ENCODE measurements at regions not wholly inside any gene's neighbourhood (a gene's known extent, or its start where the extent isn't known, plus 50 kb on each side); places are given as distances from the start of the nearest gene placed in this dataset.

DNA sequence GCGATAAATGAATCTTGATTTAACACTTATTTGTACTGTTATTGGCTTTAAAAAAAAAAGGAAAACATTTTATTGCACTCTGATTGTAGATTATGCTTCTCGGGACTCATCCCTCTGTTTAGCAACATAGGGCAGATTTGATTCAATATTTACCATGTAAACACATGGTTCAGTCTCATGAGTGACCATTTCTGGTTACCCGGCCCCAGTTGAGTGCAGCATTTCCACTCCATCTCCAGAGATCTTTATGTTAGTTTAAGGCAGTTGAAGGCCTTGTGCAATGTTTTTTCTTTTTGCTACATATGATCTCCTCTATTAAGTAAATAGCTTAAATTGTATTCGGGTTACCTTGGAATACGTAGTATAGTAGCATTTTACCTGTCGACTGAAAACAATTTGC, 143.3 kb upstream of the RPS6KA3 start:
- in situ Hi-C loops (cut with MboI; ENCODE audit: low sequenced_read_pairs, unreplicated experiment) = no loop called here
- no peak for TF ChIP-seq CTCF (IDR thresholded peaks at IDR 0.05; ENCODE audit: borderline replicate concordance, control extremely low read depth, extremely low read depth, insufficient read depth, missing control alignments)
- DNase-seq (ENCODE audit: low spot score) = no peak

DNA sequence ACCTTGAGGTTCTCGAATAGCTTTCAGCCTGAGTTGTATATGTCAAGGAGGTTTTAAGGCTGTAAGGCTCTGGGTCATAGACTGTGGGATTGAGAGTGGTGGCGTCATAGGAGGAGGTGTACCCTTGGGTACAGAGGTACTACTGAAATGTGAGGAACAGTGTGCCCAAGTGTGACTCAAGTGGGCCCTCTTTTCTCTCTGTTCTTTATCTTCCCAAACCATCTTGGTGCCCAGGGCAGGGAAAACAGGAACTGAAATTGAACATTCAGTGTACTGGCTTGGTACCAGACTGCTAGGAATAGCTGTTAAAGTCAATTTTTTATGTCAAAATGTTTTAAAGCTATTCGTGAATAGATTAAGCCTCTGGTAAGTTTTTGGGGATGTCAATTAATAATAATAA, 136.2 kb upstream of the RPS6KA3 start:
- in situ Hi-C loops (cut with MboI; ENCODE audit: low sequenced_read_pairs, unreplicated experiment) = no loop called here
- DNase-seq (ENCODE audit: low spot score) = no peak
- TF ChIP-seq CTCF (IDR thresholded peaks at IDR 0.05; ENCODE audit: borderline replicate concordance, control extremely low read depth, extremely low read depth, insufficient read depth, missing control alignments) = no peak

DNA sequence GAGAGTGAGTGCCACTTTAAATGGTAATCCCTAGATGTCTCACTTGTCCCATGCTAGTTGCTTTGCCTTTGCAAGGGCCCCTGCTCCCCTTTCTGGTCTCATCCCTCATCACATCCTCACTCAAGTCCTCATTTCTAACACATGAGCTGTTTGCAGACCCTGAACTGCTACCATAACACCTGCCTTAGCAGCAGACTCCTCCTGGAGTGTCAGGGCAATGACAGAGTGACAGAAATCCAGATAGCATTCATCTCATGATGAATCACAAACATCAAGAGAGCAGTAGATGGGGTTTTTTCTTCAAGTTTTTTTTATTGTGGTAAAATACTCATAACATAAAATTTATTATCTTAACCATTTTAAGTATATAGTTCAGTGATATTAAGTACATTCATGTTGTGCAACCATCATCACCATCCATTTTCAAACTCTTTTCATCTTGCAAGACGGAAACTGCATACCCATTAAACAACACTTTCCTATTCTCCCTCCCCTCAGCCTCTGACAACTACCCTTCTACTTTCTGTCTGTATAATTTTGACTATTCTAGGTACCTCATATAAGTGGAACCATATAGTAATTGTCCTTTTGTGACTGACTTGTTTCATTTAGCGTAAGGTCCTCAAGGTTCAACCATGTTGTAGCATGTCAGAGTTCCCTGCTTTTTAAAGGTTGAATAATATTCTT, 133.2 kb upstream of the RPS6KA3 start:
- no peak for TF ChIP-seq CTCF (IDR thresholded peaks at IDR 0.05; ENCODE audit: borderline replicate concordance, control extremely low read depth, extremely low read depth, insufficient read depth, missing control alignments)
- in situ Hi-C loops (cut with MboI; ENCODE audit: low sequenced_read_pairs, unreplicated experiment) = no loop called here
- DNase-seq (ENCODE audit: low spot score) = no peak

GRCh38 chrX:20397587-20397986, 130.9 kb upstream of the RPS6KA3 start:
- TF ChIP-seq CTCF (IDR thresholded peaks at IDR 0.05; ENCODE audit: borderline replicate concordance, control extremely low read depth, extremely low read depth, insufficient read depth, missing control alignments) = no peak
- in situ Hi-C loops (cut with MboI; ENCODE audit: low sequenced_read_pairs, unreplicated experiment) = no loop called here

GRCh38 chrX:20394451-20394850, 127.7 kb upstream of the RPS6KA3 start:
- no peak for DNase-seq (ENCODE audit: low spot score)
- in situ Hi-C loops (cut with MboI; ENCODE audit: low sequenced_read_pairs, unreplicated experiment) = no loop called here
- no peak for TF ChIP-seq CTCF (IDR thresholded peaks at IDR 0.05; ENCODE audit: borderline replicate concordance, control extremely low read depth, extremely low read depth, insufficient read depth, missing control alignments)

More at GRCh38 chrX:20397587-20397986, 130.9 kb upstream of the RPS6KA3 start:
- DNase-seq (ENCODE audit: low spot score) = no peak

DNA sequence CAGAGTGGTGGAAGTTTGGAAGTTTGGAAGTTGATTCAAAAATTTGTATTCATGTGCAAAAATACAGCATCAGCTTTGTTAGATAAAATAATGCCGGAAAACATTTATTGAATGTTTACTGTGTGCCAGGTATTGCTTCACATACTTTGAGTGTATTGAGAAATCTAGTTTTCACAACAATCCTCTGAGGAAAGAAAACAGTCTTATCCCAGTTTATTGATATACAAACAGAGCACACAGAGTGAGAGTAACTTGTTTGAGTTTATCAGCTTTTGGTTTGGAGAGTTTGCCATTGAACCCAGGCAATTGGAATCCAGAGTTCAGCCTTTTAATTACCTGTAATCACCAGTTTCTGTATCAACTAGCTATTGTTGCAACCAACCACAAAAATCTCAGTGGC, 127.2 kb upstream of the RPS6KA3 start:
- DNase-seq (ENCODE audit: low spot score) = no peak
- in situ Hi-C loops (cut with MboI; ENCODE audit: low sequenced_read_pairs, unreplicated experiment) = no loop called here

More for the DNA sequence above, 127.2 kb upstream of the RPS6KA3 start:
- no peak for TF ChIP-seq CTCF (IDR thresholded peaks at IDR 0.05; ENCODE audit: borderline replicate concordance, control extremely low read depth, extremely low read depth, insufficient read depth, missing control alignments)
